NCI-H2196 treated with DMSO at 0.1 percent for 48 hours (cell line): ENCODE measurements at regions not wholly inside any gene's neighbourhood (a gene's known extent, or its start where the extent isn't known, plus 50 kb on each side); places are given as distances from the start of the nearest gene placed in this dataset.

Experiments
- DNase-seq: peaks from one replicate; lab custom pipeline; 2025; ENCODE audit not compliant: unreplicated experiment; lab: John Stamatoyannopoulos, UW

DNA sequence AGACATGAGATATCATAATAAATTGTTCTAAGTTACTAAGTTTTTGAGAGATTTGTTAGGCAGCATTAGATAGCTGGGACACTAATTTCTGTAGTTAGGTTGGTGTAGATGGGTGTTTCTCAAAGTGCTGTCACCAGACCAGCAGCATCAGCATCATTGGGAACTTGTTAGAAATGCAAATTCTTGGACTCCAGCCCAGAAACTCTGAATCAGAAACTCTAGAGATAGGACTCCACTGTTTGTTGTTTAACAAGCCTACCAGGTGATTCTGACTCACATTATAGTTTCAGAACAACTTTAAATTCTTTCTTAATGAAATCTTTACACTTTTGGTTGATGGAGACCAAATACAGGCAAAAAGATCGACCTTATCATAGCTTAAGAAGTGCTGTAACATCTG lies 173.7 kb downstream of the PABPC4L start:
- DNase-seq: no peak

DNA sequence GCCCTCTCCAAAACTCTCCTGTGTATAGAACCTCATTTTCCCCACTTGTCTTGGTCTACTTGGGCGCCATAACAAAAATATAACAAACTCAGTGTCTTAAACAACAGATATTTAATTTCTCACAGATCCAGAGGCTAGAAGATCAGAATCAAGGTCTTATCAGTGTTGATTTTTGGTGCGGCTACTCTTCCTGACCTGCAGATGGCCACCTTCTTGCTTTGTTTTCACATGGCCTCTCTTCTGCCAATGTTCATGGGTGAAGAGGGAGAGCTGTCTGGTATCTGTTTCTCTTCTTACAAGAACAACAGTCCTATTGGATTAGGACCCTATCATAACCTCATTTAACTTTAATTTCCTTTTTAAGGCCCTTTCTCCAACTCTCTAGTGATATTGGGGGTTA lies 177.3 kb downstream of the PABPC4L start:
- no peak for DNase-seq

DNA sequence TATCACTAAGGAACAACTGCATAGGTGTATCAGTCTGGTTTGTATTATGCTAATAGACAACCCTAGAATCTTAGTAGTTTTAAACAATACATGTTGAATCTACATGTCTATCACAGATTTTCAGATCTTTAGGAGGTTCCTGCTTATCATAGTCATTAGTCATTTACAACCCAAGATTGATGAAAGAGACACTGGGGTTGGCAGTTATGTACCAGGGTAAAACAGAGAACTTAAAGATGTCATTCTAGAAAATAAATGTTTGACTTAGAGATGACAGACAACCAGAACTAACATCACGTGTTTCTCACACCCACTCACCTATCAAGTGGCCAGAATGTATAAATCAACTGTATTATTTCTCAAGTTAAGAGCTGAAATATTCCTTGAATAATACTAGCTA lies 181.9 kb downstream of the PABPC4L start:
- DNase-seq: no peak

DNA sequence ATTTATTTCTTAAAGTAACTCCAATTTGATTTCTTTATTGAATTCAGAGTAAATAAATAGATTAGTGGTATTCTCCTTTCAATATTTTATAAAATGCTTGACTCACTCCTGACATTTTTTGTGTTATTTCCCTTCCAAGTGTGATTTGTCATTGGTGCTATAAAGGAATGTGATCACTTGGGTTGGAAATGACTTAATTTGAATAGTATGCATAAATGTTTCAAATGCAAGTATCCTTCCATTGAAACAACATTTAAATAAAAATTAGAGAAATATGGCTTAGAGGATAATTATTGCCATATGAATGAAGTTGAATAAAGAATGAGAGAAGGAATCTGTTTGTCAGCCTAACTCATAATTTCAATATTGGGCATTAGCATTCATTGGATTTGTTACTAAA lies 182.7 kb downstream of the PABPC4L start:
- no peak for DNase-seq

DNA sequence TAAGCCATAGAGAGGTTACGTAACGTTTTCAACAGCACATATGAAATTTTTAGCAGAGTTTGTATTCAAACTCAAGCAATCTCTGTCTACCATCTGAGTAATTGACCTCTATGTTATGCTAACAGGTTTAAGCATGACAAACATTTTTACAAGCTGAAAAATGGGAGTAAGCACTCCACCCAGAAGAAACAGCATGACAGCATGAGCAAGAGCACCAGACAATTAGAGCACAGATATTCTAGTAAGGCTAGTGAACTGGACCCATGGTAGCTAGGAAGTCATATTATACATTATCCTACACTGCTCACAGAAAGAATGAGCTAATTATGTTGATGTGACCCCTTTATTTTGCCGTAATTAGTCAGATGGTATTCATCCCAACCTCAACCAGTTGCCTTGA lies 200.5 kb downstream of the PABPC4L start:
- no peak for DNase-seq

DNA sequence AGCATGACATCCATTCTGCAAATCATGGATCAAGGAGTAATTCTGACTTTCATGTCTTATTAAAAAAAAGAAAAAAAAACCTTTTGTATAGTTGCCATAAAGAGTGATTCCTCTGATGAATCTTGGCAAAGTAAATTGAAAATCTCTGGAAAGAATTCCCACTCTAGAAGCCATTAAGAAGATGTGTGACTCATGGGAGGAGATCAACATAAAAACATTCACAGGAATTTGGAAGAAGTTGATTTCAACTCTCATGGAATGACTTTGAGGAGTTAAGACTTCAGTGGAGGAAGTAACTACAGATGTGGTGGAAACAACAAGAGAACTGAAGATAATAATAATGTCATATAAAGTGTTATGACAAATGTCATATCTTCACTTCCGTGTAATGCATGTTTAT lies 204.2 kb downstream of the PABPC4L start:
- DNase-seq: no peak

DNA sequence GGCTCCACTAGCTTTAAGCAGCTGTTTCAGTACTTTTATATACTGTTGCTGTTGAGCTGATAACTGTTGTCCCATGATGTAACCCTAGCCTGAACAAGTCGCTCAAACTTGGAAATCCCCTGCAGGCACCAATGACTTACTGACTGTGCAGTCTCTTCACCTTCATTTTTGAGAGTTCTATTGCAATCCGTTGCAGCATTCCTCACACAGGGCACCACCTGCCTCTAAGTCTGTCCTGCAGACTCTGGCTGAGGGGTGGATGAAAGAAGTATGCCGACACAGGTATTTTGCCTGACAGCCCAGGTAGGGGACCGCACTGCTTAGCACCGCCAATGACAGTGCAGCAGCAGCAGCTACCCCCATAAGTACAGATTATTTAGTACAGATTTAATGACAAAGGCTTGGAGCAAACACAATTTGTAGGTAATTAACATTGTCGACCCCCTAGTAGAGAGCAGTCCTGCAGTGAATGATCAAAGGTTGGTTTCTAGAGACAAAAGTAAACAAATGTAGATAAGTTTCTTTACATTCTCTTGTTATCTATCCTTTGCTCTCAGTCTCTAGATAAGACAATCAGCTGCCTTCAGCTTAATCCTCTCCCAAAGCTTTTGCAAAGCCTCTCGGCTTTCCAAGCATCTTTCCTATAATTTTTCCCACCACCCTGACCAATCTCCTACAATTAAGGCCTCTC lies 205.0 kb downstream of the PABPC4L start:
- DNase-seq: no peak

DNA sequence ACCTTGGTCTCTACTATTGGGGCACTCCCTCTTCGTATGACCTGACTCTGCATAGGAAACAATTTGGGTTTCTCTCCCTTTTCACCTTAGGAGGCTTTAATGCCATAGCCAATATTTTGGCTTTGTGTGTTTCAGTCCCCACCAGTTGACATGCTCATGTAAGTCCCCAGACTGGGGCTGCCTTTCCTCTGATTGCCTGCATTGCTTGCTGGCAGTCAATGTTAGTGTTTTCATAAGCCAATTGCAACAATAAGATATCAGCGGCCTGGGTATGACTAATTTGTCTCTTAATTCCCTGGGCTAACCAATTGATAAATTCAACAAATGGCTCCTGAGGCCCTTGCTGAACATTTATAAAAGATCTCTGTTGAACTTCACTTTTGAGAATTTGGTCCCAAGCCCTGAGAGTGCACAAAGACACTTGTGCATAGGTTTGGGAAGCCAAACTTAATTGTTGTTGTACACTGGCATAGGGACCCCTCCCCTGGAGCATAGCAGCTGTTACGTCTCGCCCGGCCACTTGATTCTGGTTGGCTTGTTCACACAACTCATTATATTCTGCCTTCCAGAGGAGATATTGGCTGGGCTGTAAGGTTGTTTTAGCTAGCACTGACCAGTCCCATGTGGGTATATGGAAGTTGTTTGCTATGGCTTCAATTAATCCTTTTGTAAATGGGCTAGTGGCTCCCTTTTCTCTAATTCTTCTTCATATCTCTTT lies 206.2 kb downstream of the PABPC4L start:
- DNase-seq: no peak

DNA sequence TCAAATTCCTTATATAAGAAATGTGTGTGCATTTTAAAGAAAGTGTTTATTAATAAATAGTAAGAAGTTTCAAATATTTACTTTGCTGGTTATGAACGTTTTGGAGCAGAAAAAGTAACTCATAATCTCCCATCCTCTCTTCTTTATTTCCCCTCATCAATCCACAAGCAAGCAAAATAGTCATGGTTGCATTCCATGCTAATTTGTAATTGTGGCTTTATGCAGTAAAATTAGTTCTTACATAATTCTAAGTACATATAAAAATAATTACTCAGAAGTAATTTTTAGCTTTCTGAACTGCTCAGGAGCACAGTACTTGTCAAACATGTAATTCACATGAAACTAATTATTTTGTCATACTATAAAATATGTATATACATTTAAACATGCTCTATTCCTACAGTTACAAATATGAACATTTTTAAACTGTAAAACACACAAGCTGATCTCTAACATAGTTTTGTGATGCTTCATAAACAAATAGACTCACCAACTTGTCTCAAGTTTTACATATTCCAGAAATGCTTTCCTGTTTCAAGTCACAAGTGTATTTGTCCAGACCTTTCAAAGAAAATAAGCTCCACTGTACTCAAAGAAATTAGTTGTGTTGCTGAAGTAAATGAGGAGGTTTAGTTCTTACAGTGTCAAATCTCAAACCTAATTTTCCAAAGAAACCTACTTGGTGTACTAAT lies 218.9 kb downstream of the PABPC4L start:
- no peak for DNase-seq

DNA sequence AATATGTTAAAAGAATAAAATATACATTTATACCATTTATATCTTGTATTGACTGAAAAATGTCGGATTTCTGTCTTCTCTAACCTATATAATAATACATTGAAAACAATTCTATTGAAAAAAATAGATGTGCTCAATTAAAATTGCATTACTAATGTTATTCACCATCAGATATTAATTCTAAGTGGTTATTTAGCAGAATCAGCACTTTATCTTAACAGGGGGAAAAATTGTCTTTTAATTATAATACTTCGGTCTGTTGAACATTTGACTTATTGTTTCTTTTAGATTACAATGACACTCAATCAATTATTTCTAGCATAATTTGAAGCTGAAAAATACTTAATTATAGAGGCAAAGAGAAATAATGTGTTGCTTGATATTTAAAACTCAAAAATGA lies 220.3 kb downstream of the PABPC4L start:
- DNase-seq: no peak

DNA sequence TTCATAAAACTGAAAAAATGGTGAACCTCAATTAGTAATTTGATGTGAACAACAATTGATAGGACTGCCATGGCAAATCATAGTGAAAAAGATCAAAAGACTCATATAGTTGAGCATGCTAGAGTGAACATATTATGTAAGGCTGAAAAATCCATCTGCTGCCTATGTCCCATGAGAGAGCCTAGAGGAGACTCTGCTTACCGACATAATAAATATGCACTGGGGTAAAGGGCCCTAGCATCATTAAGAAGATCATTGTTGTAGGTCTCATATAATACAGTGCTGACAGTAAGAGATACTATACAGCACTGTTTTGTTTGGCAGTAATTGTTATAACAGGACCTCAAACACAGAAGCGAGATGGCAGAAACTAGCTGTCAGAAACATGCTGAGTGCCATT lies 229.0 kb downstream of the PABPC4L start:
- DNase-seq: no peak

DNA sequence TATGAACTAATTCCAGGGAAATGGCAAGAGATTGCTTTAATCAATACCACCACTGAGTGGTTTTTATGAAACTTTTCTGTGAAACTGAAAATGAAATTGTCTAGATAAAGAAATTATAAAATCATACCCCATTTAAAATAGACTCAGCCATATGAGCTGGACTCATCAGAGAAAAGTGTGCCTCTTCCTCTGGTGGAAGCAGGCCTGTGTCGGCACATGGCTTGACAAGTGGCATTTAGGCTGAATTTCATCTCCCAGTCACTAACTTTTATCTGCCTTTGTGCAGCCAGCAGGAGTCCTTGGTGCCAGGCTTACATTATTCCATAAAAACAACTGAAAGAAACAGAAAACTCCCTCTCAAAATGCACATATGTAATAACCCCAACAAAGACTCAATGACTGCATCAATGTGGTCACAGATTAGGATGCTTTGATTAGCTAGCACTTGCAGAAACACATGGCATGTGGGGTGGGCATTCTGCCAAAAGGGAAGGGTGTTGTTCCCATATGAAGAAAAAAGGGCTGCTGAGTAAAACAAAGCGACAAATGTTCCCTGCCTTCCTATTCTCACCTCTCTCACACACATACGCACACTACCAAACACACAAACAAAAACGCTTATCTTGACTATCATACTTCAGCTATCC lies 232.3 kb downstream of the PABPC4L start:
- no peak for DNase-seq

DNA sequence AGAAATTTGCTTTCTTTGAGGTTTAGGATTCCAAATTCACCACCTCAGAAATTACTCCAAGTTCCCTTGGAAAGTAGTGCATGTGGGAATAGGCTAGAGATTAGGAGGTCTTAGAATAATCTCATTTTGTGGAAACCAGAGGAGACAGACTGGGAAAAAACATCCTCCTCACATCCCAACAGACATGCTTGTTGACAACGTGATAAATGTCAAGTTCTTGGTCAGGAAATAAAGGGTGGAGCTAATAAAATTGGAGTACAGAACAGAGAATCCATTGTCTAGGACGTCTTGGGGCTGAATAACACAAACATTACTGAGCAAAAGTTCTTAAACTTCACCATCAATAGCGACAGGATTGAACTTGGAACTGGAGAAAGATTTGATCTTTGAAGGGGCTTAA lies 233.4 kb downstream of the PABPC4L start:
- no peak for DNase-seq

DNA sequence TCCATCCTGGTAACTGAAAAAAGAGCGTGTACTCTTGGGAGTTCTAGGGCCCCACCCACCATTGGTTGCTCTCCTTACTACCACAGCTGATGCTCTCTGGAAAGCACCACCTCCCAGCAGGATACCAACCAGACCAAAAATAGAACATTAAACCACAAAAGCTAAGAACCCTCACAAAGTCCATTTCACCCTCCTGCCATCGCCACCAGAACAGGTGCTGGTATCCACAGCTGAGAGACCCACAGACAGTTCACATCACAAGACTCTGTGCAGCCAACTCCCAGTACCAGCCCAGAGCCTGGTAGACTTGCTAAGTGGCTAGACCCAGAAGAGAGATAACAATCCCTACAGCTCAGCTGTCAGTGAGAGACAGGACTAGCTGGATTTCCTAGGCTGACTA lies 240.6 kb downstream of the PABPC4L start:
- no peak for DNase-seq

DNA sequence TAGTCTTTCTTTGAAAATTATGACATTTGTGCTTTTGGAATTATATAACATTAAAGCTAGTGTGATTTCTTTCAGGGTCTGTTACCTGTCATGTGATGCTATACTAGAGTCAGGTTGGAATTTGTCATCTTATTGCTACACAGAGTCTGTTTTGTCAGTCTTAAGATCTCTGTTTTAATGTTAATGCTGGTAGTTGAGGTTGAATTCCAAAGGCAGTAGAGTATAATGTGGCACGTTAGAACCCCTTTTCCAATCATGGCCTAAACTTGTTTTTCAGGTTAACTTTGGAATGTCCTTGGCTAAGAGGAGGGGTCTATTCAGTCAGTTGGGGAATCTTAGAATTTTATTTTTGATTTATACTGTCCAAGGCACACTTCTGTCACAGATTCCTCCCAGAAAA lies 258.5 kb downstream of the PABPC4L start:
- no peak for DNase-seq

DNA sequence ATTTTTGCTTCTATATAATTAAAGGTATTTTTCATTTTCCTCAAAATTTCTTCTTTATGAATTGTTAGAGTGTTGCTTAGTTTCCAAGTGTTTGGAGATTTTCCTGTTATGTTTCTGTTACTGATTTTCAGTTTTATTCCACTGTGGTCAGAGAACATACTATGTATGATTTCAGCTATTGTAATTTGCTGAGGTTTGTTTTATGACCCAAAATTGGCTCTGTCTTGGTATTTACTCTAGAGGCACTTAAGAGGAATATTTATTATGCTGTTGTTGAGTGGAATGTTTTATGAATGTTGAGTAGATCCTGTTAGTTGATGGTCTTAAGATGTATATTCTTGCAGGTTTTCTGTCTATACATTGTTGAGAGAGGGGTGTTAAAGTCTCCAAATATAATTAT lies 263.5 kb downstream of the PABPC4L start:
- DNase-seq: no peak

DNA sequence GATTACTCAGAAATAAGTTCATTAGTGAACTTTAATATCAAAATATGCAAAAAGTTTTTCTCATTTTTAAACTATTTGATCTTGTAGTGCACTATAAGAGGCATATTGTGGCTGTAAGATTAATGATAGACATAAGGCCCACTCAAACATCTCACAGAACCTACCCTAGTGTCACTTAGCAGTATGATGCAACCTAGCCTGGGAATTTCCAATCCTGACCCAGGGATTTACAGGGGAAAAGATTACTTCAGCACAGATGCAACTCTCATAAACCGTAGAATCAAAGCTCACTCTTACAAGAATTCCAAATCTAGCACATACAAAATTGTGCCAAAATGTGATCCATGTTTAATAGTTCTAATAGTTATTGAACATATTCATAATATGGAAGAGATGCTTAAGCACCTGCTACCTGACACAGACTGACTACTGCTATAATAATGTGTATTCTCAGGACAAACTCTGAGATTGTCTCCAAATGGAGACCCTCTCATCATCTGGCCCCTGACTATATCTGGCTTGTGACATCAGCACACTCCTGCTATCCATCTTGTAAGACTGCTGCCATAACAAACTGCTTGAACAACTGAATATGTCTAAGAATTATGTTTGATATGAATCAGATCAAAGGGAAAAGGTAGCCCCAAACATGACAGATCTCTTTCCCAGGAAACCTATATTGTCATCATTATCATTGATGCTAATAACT lies 271.9 kb downstream of the PABPC4L start:
- DNase-seq: no peak

DNA sequence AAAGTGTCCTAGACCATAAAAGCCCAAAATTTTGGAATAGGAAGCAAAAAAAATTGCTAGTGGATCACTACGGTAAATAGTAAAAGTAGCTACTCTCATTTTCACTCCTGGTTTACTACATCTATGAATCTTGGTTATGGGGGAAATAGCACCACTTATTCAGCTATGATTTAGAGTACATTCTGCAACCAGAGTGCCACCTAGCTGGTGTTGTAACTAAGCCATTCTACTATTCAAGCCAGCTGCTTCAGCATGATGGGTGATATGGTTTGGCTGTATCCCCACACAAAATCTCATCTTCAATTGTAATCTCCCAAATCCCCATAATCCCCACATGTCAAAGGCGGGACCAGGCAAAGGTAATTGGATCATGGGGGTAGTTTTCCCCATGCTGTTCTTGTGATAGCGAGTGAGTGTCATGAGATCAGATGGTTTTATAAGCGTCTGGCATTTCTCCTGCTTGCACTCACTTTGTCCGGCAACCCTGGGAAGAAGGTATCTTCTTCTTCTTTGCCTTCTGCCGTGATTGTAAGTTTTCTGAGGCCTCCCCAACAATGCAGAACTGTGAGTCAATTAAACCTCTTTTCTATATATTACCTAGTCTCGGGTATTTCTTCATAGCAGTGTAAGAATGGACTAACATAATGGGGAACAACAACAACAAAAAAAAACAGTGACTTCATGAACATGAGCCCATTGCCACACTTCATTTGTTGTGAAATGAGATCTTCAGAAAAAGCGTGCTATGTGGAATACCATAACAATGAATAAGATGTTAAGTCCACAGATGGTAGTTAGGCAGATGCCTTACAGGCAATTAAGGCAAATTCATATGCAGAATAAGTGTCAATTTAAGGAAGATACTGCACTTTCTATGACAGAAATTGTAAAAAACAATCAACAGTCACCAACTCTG lies 280.1 kb downstream of the PABPC4L start:
- no peak for DNase-seq

DNA sequence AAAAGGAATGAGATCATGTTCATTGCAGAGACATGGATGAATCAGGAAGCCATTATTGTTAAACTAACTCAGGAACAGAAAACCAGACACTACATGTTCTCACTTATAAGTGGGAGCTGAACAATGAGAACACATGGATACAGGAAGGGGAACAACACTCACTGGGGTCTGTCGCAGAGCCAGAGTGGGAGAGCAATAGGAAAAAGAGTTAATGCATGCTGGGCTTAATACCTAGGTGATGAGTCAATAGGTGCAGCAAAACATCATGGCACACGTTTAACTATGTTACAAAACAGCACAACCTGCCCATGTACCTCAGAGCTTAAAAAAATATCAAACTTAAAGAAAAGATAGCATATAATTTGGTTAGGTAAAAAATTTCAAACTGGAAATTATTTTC lies 281.4 kb downstream of the PABPC4L start:
- DNase-seq: no peak

DNA sequence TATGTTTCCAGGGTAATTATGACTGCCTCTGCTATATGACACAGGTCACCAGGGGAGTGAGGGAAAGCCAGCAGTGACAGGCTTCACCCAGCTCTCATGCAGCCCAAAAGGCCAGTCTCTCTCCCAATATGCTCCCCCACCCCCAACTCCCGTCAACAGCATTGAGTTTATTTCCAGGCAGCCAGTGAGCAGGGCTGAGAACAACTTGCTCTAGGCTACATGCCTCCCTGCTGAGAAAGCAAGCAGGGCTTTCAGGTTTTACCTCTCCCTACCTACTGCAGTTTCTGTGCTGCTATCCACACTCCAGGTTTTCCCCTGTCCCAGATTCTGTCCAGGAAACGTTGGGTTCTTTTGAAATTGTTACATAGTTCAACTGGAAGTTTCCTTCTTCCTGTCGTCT lies 291.4 kb downstream of the PABPC4L start:
- DNase-seq: no peak
